C4-2B (cell line): ENCODE measurements at regions not wholly inside any gene's neighbourhood (a gene's known extent, or its start where the extent isn't known, plus 50 kb on each side); places are given as distances from the start of the nearest gene placed in this dataset.

Experiments used
- CTCF ChIP-seq: fragments of 450-650 bp; conservative IDR thresholded peaks from 2 replicates; pipeline ENCODE4 v1.5.1; 2017; ENCODE audit warnings: mild to moderate bottlenecking
- ZFX ChIP-seq: fragments of 450-650 bp; IDR thresholded peaks from 2 replicates; pipeline ENCODE4 v1.6.1; 2017

GRCh38 chr10:123563994-123564393, 102.2 kb upstream of the GPR26 start:
- TF ChIP-seq CTCF (no peak), ZFX (no peak)
